Endothelial cell (in vitro differentiated cells): ENCODE measurements at regions not wholly inside any gene's neighbourhood (a gene's known extent, or its start where the extent isn't known, plus 50 kb on each side); places are given as distances from the start of the nearest gene placed in this dataset.

Experiments
- DNase-seq: peaks from one replicate; pipeline ENCODE4 v3.0.0; 2021; ENCODE audit warnings: low spot score
- H3K27ac Mint-ChIP-seq: one replicate; pipeline ENCODE4 v1.8.0; 2021; ENCODE audit warnings: mixed read lengths, inconsistent platforms; ENCODE audit not compliant: unreplicated experiment
- H3K27me3 Mint-ChIP-seq: one replicate; pipeline ENCODE4 v1.8.0; 2021; ENCODE audit warnings: mild to moderate bottlenecking, moderate library complexity, mixed read lengths, inconsistent platforms; ENCODE audit not compliant: unreplicated experiment
- H3K36me3 Mint-ChIP-seq: one replicate; pipeline ENCODE4 v1.8.0; 2021; ENCODE audit warnings: mild to moderate bottlenecking, low read depth, mixed read lengths, inconsistent platforms; ENCODE audit not compliant: unreplicated experiment
- H3K4me1 Mint-ChIP-seq: one replicate; pipeline ENCODE4 v1.8.0; 2021; ENCODE audit warnings: mild to moderate bottlenecking, mixed read lengths, inconsistent platforms; ENCODE audit not compliant: unreplicated experiment
- H3K4me3 Mint-ChIP-seq: one replicate; pipeline ENCODE4 v1.8.0; 2021; ENCODE audit warnings: mild to moderate bottlenecking, mixed read lengths, inconsistent platforms; ENCODE audit not compliant: unreplicated experiment
- H3K9me3 Mint-ChIP-seq: one replicate; pipeline ENCODE4 v1.8.0; 2021; ENCODE audit warnings: mixed read lengths, inconsistent platforms; ENCODE audit not compliant: unreplicated experiment
- CTCF ChIP-seq: fragments of 200-600 bp; sonication (generic); IDR thresholded peaks from one replicate; pipeline ENCODE4 v1.5.0; 2021; ENCODE audit warnings: antibody characterized with exemption; ENCODE audit not compliant: unreplicated experiment

- TF ChIP-seq CTCF, result no peak
- Mint-ChIP-seq H3K27ac (no peak overlapping the region), H3K4me3 (no peak overlapping the region), H3K4me1 (no peaks in the 10 kb centered on the region), H3K9me3 (peaks cover 12% of the 10 kb centered on the region), H3K36me3 (no peaks in the 10 kb centered on the region), H3K27me3 (peaks cover 9% of the 10 kb centered on the region)
- no peak for DNase-seq
These were observed 68.1 kb upstream of the NPTX2 start for GRCh38 chr7:98548971-98549370.

GRCh38 chr7:98548370-98548769, 68.7 kb upstream of the NPTX2 start:
- H3K36me3 Mint-ChIP-seq, result no peaks in the 10 kb centered on the region
- no peaks in the 10 kb centered on the region for H3K4me1 Mint-ChIP-seq
- no peak overlapping the region for H3K4me3 Mint-ChIP-seq
- peaks cover 12% of the 10 kb centered on the region for H3K9me3 Mint-ChIP-seq
- TF ChIP-seq CTCF, result no peak
- DNase-seq, result no peak
- H3K27me3 Mint-ChIP-seq, result peaks cover 9% of the 10 kb centered on the region
- H3K27ac Mint-ChIP-seq, result no peak overlapping the region

GRCh38 chr7:98541101-98541500, 76.0 kb upstream of the NPTX2 start:
- H3K27ac Mint-ChIP-seq, result no peak overlapping the region
- H3K36me3 Mint-ChIP-seq, result no peaks in the 10 kb centered on the region
- no peak overlapping the region for H3K4me3 Mint-ChIP-seq
- TF ChIP-seq CTCF, result no peak
- DNase-seq, result no peak
- no peaks in the 10 kb centered on the region for H3K27me3 Mint-ChIP-seq
- no peaks in the 10 kb centered on the region for H3K9me3 Mint-ChIP-seq
- H3K4me1 Mint-ChIP-seq, result no peaks in the 10 kb centered on the region

- Mint-ChIP-seq H3K27ac (no peak overlapping the region), H3K36me3 (no peaks in the 10 kb centered on the region), H3K4me3 (no peak overlapping the region), H3K4me1 (no peaks in the 10 kb centered on the region), H3K9me3 (no peaks in the 10 kb centered on the region), H3K27me3 (no peaks in the 10 kb centered on the region)
- no peak for DNase-seq
- TF ChIP-seq CTCF, result no peak
These were observed 77.2 kb upstream of the NPTX2 start for GRCh38 chr7:98539865-98540264.

DNA sequence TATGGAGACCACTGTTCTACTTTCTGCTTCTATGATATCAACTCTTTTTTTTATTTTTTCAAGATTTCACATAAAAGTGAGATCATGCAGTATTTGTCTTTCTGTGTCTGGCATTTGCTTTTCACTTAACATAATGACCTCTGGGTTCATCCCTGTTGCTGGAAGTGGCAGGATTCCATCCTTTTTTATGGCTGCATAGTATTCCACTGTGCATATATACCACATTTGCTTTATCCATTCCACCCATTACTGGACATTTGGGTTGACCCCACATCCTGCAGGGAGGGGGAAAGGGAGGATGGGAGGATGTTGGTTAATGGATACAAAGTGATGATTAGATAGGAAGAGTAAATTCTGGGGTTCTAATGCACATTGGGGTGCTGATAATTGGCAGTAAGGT, 80.3 kb upstream of the NPTX2 start:
- H3K36me3 Mint-ChIP-seq, result no peaks in the 10 kb centered on the region
- no peak for TF ChIP-seq CTCF
- H3K9me3 Mint-ChIP-seq, result no peaks in the 10 kb centered on the region
- DNase-seq, result no peak
- H3K27ac Mint-ChIP-seq, result no peak overlapping the region
- no peaks in the 10 kb centered on the region for H3K27me3 Mint-ChIP-seq
- no peaks in the 10 kb centered on the region for H3K4me1 Mint-ChIP-seq
- H3K4me3 Mint-ChIP-seq, result no peak overlapping the region
